OCI-LY3 (cell line): ENCODE measurements at regions not wholly inside any gene's neighbourhood (a gene's known extent, or its start where the extent isn't known, plus 50 kb on each side); places are given as distances from the start of the nearest gene placed in this dataset.

Experiments
- H2AFZ ChIP-seq: fragments of 200-600, 300-600 bp; shearing (Covaris generic); 2 replicates; pipeline ENCODE4 v1.6.0; 2014; ENCODE audit warnings: antibody characterized with exemption, low read depth, low read length
- H3K27ac ChIP-seq: fragments of 200-600, 300-600 bp; sonication (generic); 2 replicates; pipeline ENCODE4 v1.5.1; 2014; ENCODE audit warnings: mild to moderate bottlenecking, low read length, moderate library complexity, mixed read lengths
- H3K27me3 ChIP-seq: fragments of 200-600, 300-600 bp; sonication (generic); 2 replicates; pipeline ENCODE4 v1.6.1; 2014; ENCODE audit warnings: low read depth, low read length, mixed read lengths
- H3K36me3 ChIP-seq: fragments of 200-600, 300-600 bp; sonication (generic); replicated peaks from 2 replicates; pipeline ENCODE3; 2014; ENCODE audit warnings: low read depth, low read length, mixed read lengths
- H3K4me1 ChIP-seq: fragments of 300-600, 200-600 bp; sonication (generic); 2 replicates; pipeline ENCODE4 v1.6.1; 2014; ENCODE audit warnings: low read length, mixed read lengths
- H3K4me2 ChIP-seq: fragments of 200-600, 300-600 bp; sonication (generic); 2 replicates; pipeline ENCODE4 v1.6.1; 2014; ENCODE audit warnings: low read length, mixed read lengths
- H3K4me3 ChIP-seq: fragments of 300-600, 200-600 bp; sonication (generic); 2 replicates; pipeline ENCODE4 v1.5.1; 2014; ENCODE audit warnings: antibody characterized with exemption, mild to moderate bottlenecking, low read length, moderate library complexity
- H3K79me2 ChIP-seq: fragments of 300-600, 200-600 bp; shearing (Covaris generic); 2 replicates; pipeline ENCODE4 v1.6.1; 2014; ENCODE audit warnings: mild to moderate bottlenecking, low read length, mixed read lengths
- H3K9ac ChIP-seq: fragments of 300-600, 200-600 bp; shearing (Covaris generic); 2 replicates; pipeline ENCODE4 v1.6.0; 2014; ENCODE audit warnings: mild to moderate bottlenecking, low read length, moderate library complexity
- H3K9me3 ChIP-seq: fragments of 200-600, 300-600 bp; shearing (Covaris generic); 2 replicates; pipeline ENCODE4 v1.6.1; 2014; ENCODE audit warnings: low read length, mixed read lengths; ENCODE audit not compliant: insufficient read depth
- H4K20me1 ChIP-seq: fragments of 200-600, 300-600 bp; sonication (generic); 2 replicates; pipeline ENCODE4 v1.6.1; 2016; ENCODE audit warnings: low read length, mixed read lengths; ENCODE audit not compliant: insufficient read depth
- CTCF ChIP-seq: fragments of 200-600, 300-600 bp; sonication (generic); IDR thresholded peaks from 2 replicates; pipeline ENCODE4 v1.5.1; 2014; ENCODE audit warnings: antibody characterized with exemption, low read length, low read depth
- EZH2phosphoT487 ChIP-seq: fragments of 200-600 bp; shearing (Covaris generic); IDR thresholded peaks from 2 replicates; pipeline ENCODE4 v1.6.1; 2018; ENCODE audit warnings: antibody characterized with exemption, mixed run types, low read depth

- Histone ChIP-seq H3K4me3 (no peak overlapping the region), H2AFZ (no peak overlapping the region), H3K79me2 (no peaks in the 10 kb centered on the region), H3K27ac (no peak overlapping the region), H3K9me3 (no peaks in the 10 kb centered on the region), H3K27me3 (no peaks in the 10 kb centered on the region), H3K4me1 (no peaks in the 10 kb centered on the region), H3K36me3 (no peaks in the 10 kb centered on the region), H4K20me1 (no peaks in the 10 kb centered on the region), H3K4me2 (no peak overlapping the region), H3K9ac (no peak overlapping the region)
- TF ChIP-seq EZH2phosphoT487: no peak
- no peak for TF ChIP-seq CTCF
Observed at GRCh38 chr6:113178349-113178748, 678.8 kb upstream of the MARCKS start.

GRCh38 chr6:113181164-113181563 is 676.0 kb upstream of the MARCKS start:
- H4K20me1 ChIP-seq: no peaks in the 10 kb centered on the region
- H3K36me3 ChIP-seq: no peaks in the 10 kb centered on the region
- no peak for TF ChIP-seq EZH2phosphoT487
- TF ChIP-seq CTCF: no peak
- H3K79me2 ChIP-seq: no peaks in the 10 kb centered on the region
- H2AFZ ChIP-seq: no peak overlapping the region
- no peaks in the 10 kb centered on the region for H3K27me3 ChIP-seq
- H3K4me1 ChIP-seq: no peaks in the 10 kb centered on the region
- H3K4me2 ChIP-seq: no peak overlapping the region
- H3K9me3 ChIP-seq: no peaks in the 10 kb centered on the region
- H3K9ac ChIP-seq: no peak overlapping the region
- H3K4me3 ChIP-seq: no peak overlapping the region
- H3K27ac ChIP-seq: no peak overlapping the region

GRCh38 chr6:113182370-113183141 is 674.6 kb upstream of the MARCKS start:
- no peak overlapping the region for H3K27ac ChIP-seq
- no peaks in the 10 kb centered on the region for H3K79me2 ChIP-seq
- H3K9ac ChIP-seq: no peak overlapping the region
- no peaks in the 10 kb centered on the region for H3K4me1 ChIP-seq
- no peaks in the 10 kb centered on the region for H3K27me3 ChIP-seq
- H3K4me2 ChIP-seq: no peak overlapping the region
- no peak overlapping the region for H3K4me3 ChIP-seq
- no peaks in the 10 kb centered on the region for H4K20me1 ChIP-seq
- no peak overlapping the region for H2AFZ ChIP-seq
- no peaks in the 10 kb centered on the region for H3K9me3 ChIP-seq
- H3K36me3 ChIP-seq: no peaks in the 10 kb centered on the region
- TF ChIP-seq CTCF (no peak), EZH2phosphoT487 (no peak)

GRCh38 chr6:113184291-113184690 is 672.9 kb upstream of the MARCKS start:
- H3K9ac ChIP-seq: no peak overlapping the region
- H3K4me2 ChIP-seq: no peak overlapping the region
- no peaks in the 10 kb centered on the region for H3K79me2 ChIP-seq
- no peaks in the 10 kb centered on the region for H3K4me1 ChIP-seq
- no peaks in the 10 kb centered on the region for H3K36me3 ChIP-seq
- H4K20me1 ChIP-seq: no peaks in the 10 kb centered on the region
- no peak overlapping the region for H2AFZ ChIP-seq
- no peaks in the 10 kb centered on the region for H3K9me3 ChIP-seq
- TF ChIP-seq CTCF: no peak
- TF ChIP-seq EZH2phosphoT487: no peak
- no peak overlapping the region for H3K27ac ChIP-seq
- no peaks in the 10 kb centered on the region for H3K27me3 ChIP-seq
- no peak overlapping the region for H3K4me3 ChIP-seq
